CD14-positive monocyte (primary cell): ENCODE measurements at regions not wholly inside any gene's neighbourhood (a gene's known extent, or its start where the extent isn't known, plus 50 kb on each side); places are given as distances from the start of the nearest gene placed in this dataset.

ENCODE experiments used
- DNase-seq, 3 donors: peaks; one replicate each; pipeline ENCODE4 v3.0.0-alpha.2; 2011 to 2022
- H2AFZ ChIP-seq: 2 replicates; pipeline ENCODE4 v1.6.0; 2012; ENCODE audit warnings: mild to moderate bottlenecking, low read depth, low read length, inconsistent platforms; ENCODE audit not compliant: insufficient read depth, poor library complexity, severe bottlenecking
- H3K27ac ChIP-seq, 2 donors: 1 replicate in 1 of 2; 2 replicates in 1 of 2; pipeline ENCODE4 v1.5.1; 2012 to 2013; ENCODE audit warnings: low read length in 2 of 2, control low read depth in 1 of 2, inconsistent platforms in 1 of 2, low read depth in 1 of 2, mild to moderate bottlenecking in 1 of 2
- H3K27me3 ChIP-seq, 2 donors: one replicate each; pipeline versions ENCODE4 v1.6.0 to v1.6.1; 2011 to 2013; ENCODE audit warnings: low read length in 2 of 2; ENCODE audit not compliant: control insufficient read depth in 2 of 2, insufficient read depth in 2 of 2
- H3K36me3 ChIP-seq, 2 donors: replicated peaks in 1 of 2; 1 replicate in 1 of 2; 2 replicates in 1 of 2; pipeline versions ENCODE4 v1.5.1 to v1.6.1; 2012 to 2013; ENCODE audit warnings: low read length in 2 of 2, control low read depth in 1 of 2, inconsistent platforms in 1 of 2, mild to moderate bottlenecking in 1 of 2; ENCODE audit not compliant: insufficient read depth in 2 of 2, control insufficient read depth in 1 of 2
- H3K4me1 ChIP-seq, 2 donors: 1 replicate in 1 of 2; 2 replicates in 1 of 2; pipeline versions ENCODE4 v1.5.1 to v1.6.1; 2012 to 2013; ENCODE audit warnings: low read length in 2 of 2, control low read depth in 1 of 2, inconsistent platforms in 1 of 2, mild to moderate bottlenecking in 1 of 2, moderate library complexity in 1 of 2; ENCODE audit not compliant: insufficient read depth in 2 of 2, control insufficient read depth in 1 of 2
- H3K4me2 ChIP-seq: replicated peaks from 2 replicates; pipeline ENCODE3; 2012; ENCODE audit warnings: low read length, moderate library complexity, mild to moderate bottlenecking; ENCODE audit not compliant: poor library complexity, severe bottlenecking; ENCODE audit errors: extremely low read depth
- H3K4me3 ChIP-seq, 3 experiments: fragments of 200-600 bp in 1 of 3; sonication (generic) in 1 of 3; replicated peaks in 1 of 3; 1 replicate in 2 of 3; 2 replicates in 1 of 3; pipeline ENCODE4 v1.5.1; 2011 to 2013; ENCODE audit warnings: low read length in 3 of 3, mild to moderate bottlenecking in 3 of 3, control low read depth in 2 of 3, low read depth in 2 of 3, inconsistent platforms in 1 of 3, moderate library complexity in 1 of 3
- H3K79me2 ChIP-seq: 2 replicates; pipeline ENCODE4 v1.6.0; 2012; ENCODE audit warnings: mild to moderate bottlenecking, control low read depth, inconsistent platforms, low read length, moderate library complexity; ENCODE audit not compliant: insufficient read depth
- H3K9ac ChIP-seq: 2 replicates; pipeline ENCODE4 v1.6.0; 2017; ENCODE audit warnings: low read length, mild to moderate bottlenecking; ENCODE audit not compliant: insufficient read depth, poor library complexity, severe bottlenecking
- H3K9me3 ChIP-seq, 2 donors: replicated peaks in 1 of 2; 1 replicate in 1 of 2; 2 replicates in 1 of 2; pipeline versions ENCODE4 v1.5.1 to v1.6.1; 2012 to 2013; ENCODE audit warnings: low read length in 2 of 2, control low read depth in 1 of 2; ENCODE audit not compliant: control insufficient read depth in 1 of 2, insufficient read depth in 1 of 2
- H4K20me1 ChIP-seq: 2 replicates; pipeline ENCODE4 v1.6.0; 2012; ENCODE audit warnings: mild to moderate bottlenecking, low read length, control low read depth, moderate library complexity; ENCODE audit not compliant: insufficient read depth
- H3K27ac Mint-ChIP-seq, 7 donors: one replicate each; pipeline ENCODE4 v1.8.0; 2020; ENCODE audit warnings: mild to moderate bottlenecking in 7 of 7, mixed read lengths in 7 of 7, moderate library complexity in 6 of 7, inconsistent platforms in 2 of 7
- H3K27me3 Mint-ChIP-seq, 3 donors: one replicate each; pipeline ENCODE4 v1.8.0; 2021 to 2022; ENCODE audit warnings: low read depth in 3 of 3, mild to moderate bottlenecking in 3 of 3, mixed read lengths in 3 of 3, moderate library complexity in 3 of 3, inconsistent platforms in 1 of 3
- H3K36me3 Mint-ChIP-seq, 2 donors: one replicate each; pipeline ENCODE4 v1.8.0; 2020; ENCODE audit warnings: mixed read lengths in 2 of 2, inconsistent platforms in 1 of 2, mild to moderate bottlenecking in 1 of 2
- H3K4me1 Mint-ChIP-seq: one replicate; pipeline ENCODE4 v1.8.0; 2020; ENCODE audit warnings: mild to moderate bottlenecking, mixed read lengths
- H3K4me3 Mint-ChIP-seq, 2 donors: one replicate each; pipeline ENCODE4 v1.8.0; 2020; ENCODE audit warnings: mild to moderate bottlenecking in 2 of 2, mixed read lengths in 2 of 2, moderate library complexity in 1 of 2
- H3K9me3 Mint-ChIP-seq, 7 donors: one replicate each; pipeline ENCODE4 v1.8.0; 2020 to 2022; ENCODE audit warnings: mixed read lengths in 7 of 7, mild to moderate bottlenecking in 6 of 7, moderate library complexity in 6 of 7, inconsistent platforms in 2 of 7
- CTCF ChIP-seq: fragments of 200-600 bp; IDR thresholded peaks from one replicate; pipeline ENCODE4 v1.8.0; 2022; ENCODE audit warnings: antibody characterized with exemption, mild to moderate bottlenecking
- WGBS: methylation state at CpG from one replicate; pipeline ENCODE4 v1.1.5; 2013; ENCODE audit warnings: missing lambda C conversion rate; ENCODE audit not compliant: insufficient coverage; 5-methylcytosine and 5-hydroxymethylcytosine counted together
- intact Hi-C, 2 donors: fragments of 100-400 bp; cut with micrococcal nuclease; formaldehyde crosslinking; loops; one replicate each; pipeline versions ENCODE4 v1.15.0 to v1.15.1; 2023

DNA sequence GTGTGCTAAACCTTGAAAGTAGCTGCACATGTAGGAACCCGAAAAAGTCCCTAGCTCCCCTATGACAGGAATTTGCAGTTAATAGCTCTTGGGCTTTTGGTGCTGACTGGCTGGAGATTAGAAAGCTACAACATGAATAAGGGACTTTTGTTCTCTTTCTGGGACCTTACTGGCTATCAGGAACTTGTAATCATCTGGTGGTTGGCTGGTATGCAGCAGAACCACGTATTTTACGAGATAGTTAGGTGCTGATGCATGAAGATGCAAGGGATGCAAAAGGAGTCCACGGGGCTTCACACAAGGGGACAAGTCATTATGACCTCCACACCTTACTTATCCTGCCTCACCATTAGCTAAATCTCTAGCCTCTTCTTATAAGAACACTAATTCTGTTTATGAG, 190.2 kb upstream of the NRXN1 start:
- H3K27ac Mint-ChIP-seq = no peak overlapping the region
- peaks cover 0 to 9% (median 3%) of the 10 kb centered on the region in 7 donors for H3K9me3 Mint-ChIP-seq
- TF ChIP-seq CTCF = no peak
- Histone ChIP-seq H3K4me1 (no peaks in the 10 kb centered on the region), H3K27me3 (no peaks in the 10 kb centered on the region), H3K9me3 (no peaks in the 10 kb centered on the region), H3K4me3 (no peak overlapping the region), H4K20me1 (no peaks in the 10 kb centered on the region), H3K27ac (no peak overlapping the region), H3K36me3 (no peaks in the 10 kb centered on the region), H3K9ac (no peak overlapping the region), H3K79me2 (no peaks in the 10 kb centered on the region), H2AFZ (no peak overlapping the region), H3K4me2 (no peak overlapping the region)
- peaks cover 6% of the 10 kb centered on the region for H3K4me1 Mint-ChIP-seq
- intact Hi-C loops = no loop called here
- no peaks in the 10 kb centered on the region for H3K36me3 Mint-ChIP-seq
- H3K27me3 Mint-ChIP-seq = peaks cover 0 to 2% (median 0%) of the 10 kb centered on the region in 3 donors
- no CpG with 5 or more reads among the region's 4 CpGs for WGBS
- DNase-seq = no peak
- no peak overlapping the region for H3K4me3 Mint-ChIP-seq

GRCh38 chr2:51220606-51221005, 188.7 kb upstream of the NRXN1 start:
- no peak overlapping the region for H3K4me2 ChIP-seq
- no peaks in the 10 kb centered on the region for H3K79me2 ChIP-seq
- Mint-ChIP-seq H3K27me3 (peaks cover 0 to 2% (median 0%) of the 10 kb centered on the region in 3 donors), H3K9me3 (peaks cover 0 to 10% (median 4%) of the 10 kb centered on the region in 7 donors), H3K36me3 (no peaks in the 10 kb centered on the region), H3K27ac (no peak overlapping the region), H3K4me1 (peaks cover 6% of the 10 kb centered on the region), H3K4me3 (no peak overlapping the region)
- no peak overlapping the region for H3K9ac ChIP-seq
- no peaks in the 10 kb centered on the region for H4K20me1 ChIP-seq
- H3K9me3 ChIP-seq = no peaks in the 10 kb centered on the region
- no peaks in the 10 kb centered on the region for H3K4me1 ChIP-seq
- no peak overlapping the region for H3K4me3 ChIP-seq
- H3K27ac ChIP-seq = no peak overlapping the region
- DNase-seq = no peak
- H2AFZ ChIP-seq = no peak overlapping the region
- TF ChIP-seq CTCF = no peak
- H3K36me3 ChIP-seq = no peaks in the 10 kb centered on the region
- intact Hi-C loops = no loop called here
- no peaks in the 10 kb centered on the region for H3K27me3 ChIP-seq
